GM12878 (cell line): ENCODE measurements at regions not wholly inside any gene's neighbourhood (a gene's known extent, or its start where the extent isn't known, plus 50 kb on each side); places are given as distances from the start of the nearest gene placed in this dataset.

Source experiments
- ATAC-seq: fragments of 200-7000 bp; cut with Tn5 transposase; 3 replicates; pipeline ENCODE4 v1.9.1; 2020; ENCODE audit warnings: mild to moderate bottlenecking, moderate library complexity
- BruUV-seq: library from RNA; stranded (reverse); fragments of 400-500 nt; replicated peaks from 2 replicates; lab custom pipeline; 2021; lab: Mats Ljungman, UMichigan
- CTCF ChIA-PET: fragments of 300-600 bp; sonication (Branson Sonifier 250); formaldehyde crosslinking; extraction: SDS; loops from one replicate; lab custom pipeline; 2021; ENCODE audit warnings: inconsistent platforms; lab: Yijun Ruan, JAX
- POLR2A ChIA-PET: fragments of 350-600 bp; formaldehyde crosslinking; extraction: SDS; loops from one replicate; lab custom pipeline; 2021; ENCODE audit warnings: inconsistent platforms; lab: Charles Lee
- RAD21 ChIA-PET: fragments of 300-600 bp; sonication (Branson Sonifier 250); formaldehyde crosslinking; loops from one replicate; lab custom pipeline; 2023; ENCODE audit warnings: antibody characterized with exemption; ENCODE audit not compliant: unreplicated experiment; lab: Charles Lee
- SMC1A ChIA-PET: fragments of 300-600 bp; sonication (Branson Sonifier 250); formaldehyde crosslinking; loops from one replicate; lab custom pipeline; 2023; ENCODE audit not compliant: unreplicated experiment, uncharacterized antibody; lab: Charles Lee
- DNase-seq: peaks from one replicate; pipeline ENCODE4 v3.0.0-alpha.2; 2011; ENCODE audit warnings: low read depth, low spot score
- FAIRE-seq: peaks from 3 replicates; lab custom pipeline; 2011; peaks lifted over from hg19 to GRCh38; lab: Jason Lieb, UNC
- H2AFZ ChIP-seq: 2 replicates; pipeline ENCODE4 v1.6.0; 2011; ENCODE audit warnings: low read depth, low read length, control low read depth; ENCODE audit not compliant: control insufficient read depth
- H3K27ac ChIP-seq: 2 replicates; pipeline ENCODE4 v1.5.1; 2011; ENCODE audit warnings: control low read depth; ENCODE audit not compliant: control insufficient read depth, insufficient read depth
- H3K27me3 ChIP-seq, 2 experiments: replicated peaks in 1 of 2; 2 replicates each; pipeline versions ENCODE4 v1.6.0 to v1.6.1; 2011; ENCODE audit warnings: low read length in 1 of 2; ENCODE audit not compliant: control insufficient read depth in 2 of 2, insufficient read depth in 2 of 2
- H3K36me3 ChIP-seq, 2 experiments: 2 replicates each; pipeline ENCODE4 v1.5.1; 2011; ENCODE audit warnings: low read length in 1 of 2; ENCODE audit not compliant: control insufficient read depth in 2 of 2, insufficient read depth in 2 of 2
- H3K4me1 ChIP-seq: 2 replicates; pipeline ENCODE4 v1.6.1; 2011; ENCODE audit warnings: mild to moderate bottlenecking, low read length, moderate library complexity, mixed read lengths; ENCODE audit not compliant: control insufficient read depth, insufficient read depth
- H3K4me2 ChIP-seq: 2 replicates; pipeline ENCODE4 v1.6.0; 2011; ENCODE audit warnings: control low read depth; ENCODE audit not compliant: control insufficient read depth, insufficient read depth
- H3K4me3 ChIP-seq: fragments of 200-600 bp; sonication (generic); 2 replicates; pipeline ENCODE4 v1.5.1; 2016
- H3K79me2 ChIP-seq: 2 replicates; pipeline ENCODE4 v1.6.0; 2011; ENCODE audit warnings: low read length; ENCODE audit not compliant: control insufficient read depth, insufficient read depth
- H3K9ac ChIP-seq: 2 replicates; pipeline ENCODE4 v1.8.0; 2011; ENCODE audit warnings: low read length, control low read depth, mixed read lengths; ENCODE audit not compliant: control insufficient read depth, insufficient read depth
- H3K9me3 ChIP-seq: replicated peaks from 3 replicates; pipeline ENCODE4 v1.5.1; 2011; ENCODE audit warnings: mild to moderate bottlenecking, low read length; ENCODE audit not compliant: control insufficient read depth, insufficient read depth
- H4K20me1 ChIP-seq: 2 replicates; pipeline ENCODE4 v1.6.0; 2011; ENCODE audit not compliant: control insufficient read depth, insufficient read depth
- BACH1 ChIP-seq: fragments of 450-650 bp; IDR thresholded peaks from 2 replicates; pipeline ENCODE4 v1.6.1; 2017; ENCODE audit warnings: mild to moderate bottlenecking, borderline replicate concordance
- CUX1 ChIP-seq: IDR thresholded peaks from 2 replicates; pipeline ENCODE4 v1.6.1; 2012; ENCODE audit warnings: improper control_type of control experiment, low read depth, low read length; ENCODE audit not compliant: insufficient replicate concordance
- EP300 ChIP-seq, 2 experiments: fragments of 150-350 bp in 1 of 2; IDR thresholded peaks; 2 replicates each; pipeline ENCODE4 v1.6.1; 2011 to 2012; ENCODE audit warnings: low read depth in 2 of 2, low read length in 2 of 2, borderline replicate concordance in 1 of 2, improper control_type of control experiment in 1 of 2, inconsistent platforms in 1 of 2; ENCODE audit not compliant: control insufficient read depth in 1 of 2
- GATAD2B ChIP-seq: fragments of 450-650 bp; conservative IDR thresholded peaks from 2 replicates; pipeline ENCODE4 v1.6.1; 2017; ENCODE audit warnings: low read depth, mild to moderate bottlenecking, moderate library complexity
- MEF2A ChIP-seq: IDR thresholded peaks from 2 replicates; pipeline ENCODE4 v1.6.1; 2011; ENCODE audit warnings: low read depth, mild to moderate bottlenecking, low read length, moderate library complexity; ENCODE audit not compliant: insufficient read depth
- RELA ChIP-seq: fragments of 450-650 bp; IDR thresholded peaks from 2 replicates; pipeline ENCODE4 v1.8.0; 2014; ENCODE audit warnings: borderline replicate concordance; ENCODE audit not compliant: partially characterized antibody
- SREBF1 ChIP-seq: IDR thresholded peaks from 2 replicates; pipeline ENCODE4 v1.6.1; 2012; ENCODE audit warnings: mild to moderate bottlenecking, low read length
- WGBS: methylation state at CpG from one replicate; pipeline ENCODE4 v1.1.6; 2016; ENCODE audit warnings: low lambda C conversion rate; ENCODE audit not compliant: insufficient replicate concordance, insufficient coverage; ENCODE audit errors: missing lambda C conversion rate; 5-methylcytosine and 5-hydroxymethylcytosine counted together
- in situ Hi-C: fragments of 300-500 bp; cut with MboI; formaldehyde crosslinking; loops from 9 replicates; pipeline ENCODE4 v1.14.3; 2018; ENCODE audit warnings: mixed read lengths
- intact Hi-C: fragments of 100-400 bp; cut with micrococcal nuclease; formaldehyde crosslinking; loops from one replicate; pipeline ENCODE4 v1.14.2; 2022; ENCODE audit not compliant: unreplicated experiment
- TF ChIP-seq, protein P1 (sequence below): IDR thresholded peaks from 2 replicates; pipeline ENCODE4 v1.6.1; 2012; ENCODE audit warnings: low read depth, low read length, improper control_type of control experiment
- TF ChIP-seq, protein P2 (sequence below): IDR thresholded peaks from 2 replicates; pipeline ENCODE4 v1.6.1; 2012; ENCODE audit warnings: low read length, inconsistent platforms

GRCh38 chr12:74468401-74468800 lies 69.2 kb upstream of the ATXN7L3B start:
- POLR2A ChIA-PET, result no interaction called here
- Histone ChIP-seq H3K9me3 (no peaks in the 10 kb centered on the region), H4K20me1 (no peaks in the 10 kb centered on the region), H3K27me3 (no peaks in the 10 kb centered on the region), H3K79me2 (no peaks in the 10 kb centered on the region), H2AFZ (no peak overlapping the region), H3K4me1 (no peaks in the 10 kb centered on the region), H3K4me2 (no peak overlapping the region), H3K9ac (no peak overlapping the region), H3K4me3 (no peak overlapping the region), H3K27ac (no peak overlapping the region), H3K36me3 (no peaks in the 10 kb centered on the region)
- no peak for FAIRE-seq
- in situ Hi-C loops, result no loop called here
- intact Hi-C loops, result no loop called here
- 65% methylated on average over 4 of the region's 4 CpGs for WGBS
- RAD21 ChIA-PET, result no interaction called here
- SMC1A ChIA-PET, result interaction anchor here (1.0 kb wide), 1 partner anchor 16 kb away, joined by 4 read pairs; no protein-coding TSS in a partner anchor
- no peak for DNase-seq
- CTCF ChIA-PET, result interaction anchor here (1.2 to 2.0 kb wide), 2 partner anchors 11 to 51 kb away, joined by 3 to 4 read pairs; no protein-coding TSS in a partner anchor
- ATAC-seq, result no peak
- TF ChIP-seq, protein P1, sequence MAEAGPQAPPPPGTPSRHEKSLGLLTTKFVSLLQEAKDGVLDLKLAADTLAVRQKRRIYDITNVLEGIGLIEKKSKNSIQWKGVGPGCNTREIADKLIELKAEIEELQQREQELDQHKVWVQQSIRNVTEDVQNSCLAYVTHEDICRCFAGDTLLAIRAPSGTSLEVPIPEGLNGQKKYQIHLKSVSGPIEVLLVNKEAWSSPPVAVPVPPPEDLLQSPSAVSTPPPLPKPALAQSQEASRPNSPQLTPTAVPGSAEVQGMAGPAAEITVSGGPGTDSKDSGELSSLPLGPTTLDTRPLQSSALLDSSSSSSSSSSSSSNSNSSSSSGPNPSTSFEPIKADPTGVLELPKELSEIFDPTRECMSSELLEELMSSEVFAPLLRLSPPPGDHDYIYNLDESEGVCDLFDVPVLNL, result no peak
- TF ChIP-seq MEF2A, result no peak
- TF ChIP-seq SREBF1, result no peak
- TF ChIP-seq BACH1, result no peak
- no TSS peak for BruUV-seq

DNA sequence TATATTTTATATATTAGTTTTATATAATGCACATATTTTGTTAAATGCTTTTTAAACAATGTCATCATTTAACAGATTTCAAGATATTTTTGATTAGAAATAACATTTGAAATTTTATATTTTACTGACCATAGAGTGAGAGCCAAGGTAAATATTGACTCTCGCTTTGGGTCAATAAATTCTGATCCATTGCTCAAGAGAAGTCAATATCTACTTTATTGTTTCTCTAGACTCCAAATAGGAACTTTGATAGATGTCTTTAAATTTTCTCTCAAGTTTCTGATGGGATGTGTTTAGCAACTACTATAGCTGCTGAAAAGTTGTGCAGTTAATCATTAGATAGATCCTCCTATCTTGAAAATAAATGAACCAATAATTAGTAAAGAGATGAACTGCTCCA lies 61.4 kb upstream of the ATXN7L3B start:
- no peaks in the 10 kb centered on the region for H3K79me2 ChIP-seq
- WGBS, result 79% methylated on average over 1 of the region's 1 CpG
- H3K9me3 ChIP-seq, result no peaks in the 10 kb centered on the region
- no peaks in the 10 kb centered on the region for H3K36me3 ChIP-seq
- no peaks in the 10 kb centered on the region for H3K4me1 ChIP-seq
- H3K27me3 ChIP-seq, result no peaks in the 10 kb centered on the region
- no peak overlapping the region for H2AFZ ChIP-seq
- no peak for FAIRE-seq
- ATAC-seq, result no peak
- no peak overlapping the region for H3K4me2 ChIP-seq
- H3K4me3 ChIP-seq, result no peak overlapping the region
- H3K27ac ChIP-seq, result no peak overlapping the region
- DNase-seq, result no peak
- intact Hi-C loops, result no loop called here
- no TSS peak for BruUV-seq
- no peak overlapping the region for H3K9ac ChIP-seq
- no peaks in the 10 kb centered on the region for H4K20me1 ChIP-seq
- SMC1A ChIA-PET, result interaction anchor here (0.7 to 2.6 kb wide), 2 partner anchors 10 to 1656 kb away, joined by 3 to 6 read pairs; no protein-coding TSS in a partner anchor
- CTCF ChIA-PET, result no interaction called here
- RAD21 ChIA-PET, result no interaction called here
- POLR2A ChIA-PET, result no interaction called here
- in situ Hi-C loops, result no loop called here
- TF ChIP-seq SREBF1, result no peak
- TF ChIP-seq RELA, result no peak
- no peak for TF ChIP-seq CUX1
- no peak for TF ChIP-seq EP300 (IDR thresholded peaks at IDR 0.05; ENCODE audit: borderline replicate concordance in 1 of 2, control insufficient read depth in 1 of 2, low read depth in 2 of 2, low read length in 2 of 2)
- TF ChIP-seq GATAD2B, result no peak
- TF ChIP-seq, protein P2, sequence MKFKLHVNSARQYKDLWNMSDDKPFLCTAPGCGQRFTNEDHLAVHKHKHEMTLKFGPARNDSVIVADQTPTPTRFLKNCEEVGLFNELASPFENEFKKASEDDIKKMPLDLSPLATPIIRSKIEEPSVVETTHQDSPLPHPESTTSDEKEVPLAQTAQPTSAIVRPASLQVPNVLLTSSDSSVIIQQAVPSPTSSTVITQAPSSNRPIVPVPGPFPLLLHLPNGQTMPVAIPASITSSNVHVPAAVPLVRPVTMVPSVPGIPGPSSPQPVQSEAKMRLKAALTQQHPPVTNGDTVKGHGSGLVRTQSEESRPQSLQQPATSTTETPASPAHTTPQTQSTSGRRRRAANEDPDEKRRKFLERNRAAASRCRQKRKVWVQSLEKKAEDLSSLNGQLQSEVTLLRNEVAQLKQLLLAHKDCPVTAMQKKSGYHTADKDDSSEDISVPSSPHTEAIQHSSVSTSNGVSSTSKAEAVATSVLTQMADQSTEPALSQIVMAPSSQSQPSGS, result no peak
